ENCODE measurements at regions not wholly inside any gene's neighbourhood (a gene's known extent, or its start where the extent isn't known, plus 50 kb on each side); places are given as distances from the start of the nearest gene placed in this dataset.
"Not testable (repeated sequence)": the region's sequence is repeated elsewhere in the genome, so short reads cannot be mapped to it uniquely, and the experiment has no call there.

- Histone ChIP-seq H3K9ac (ENCODE audit: low read depth, low read length) (no peak overlapping the region), H3K36me3 (ENCODE audit: insufficient read depth, low read length) (no peaks in the 10 kb centered on the region), H3K9me3 (ENCODE audit: control insufficient read depth, insufficient read depth, low read length) (0 out of 2 replicates have a peak, but pooled peaks cover 2% of the 10 kb centered on the region), H3K4me1 (ENCODE audit: insufficient read depth, low read length) (no peaks in the 10 kb centered on the region)
Measured at GRCh38 chr11:92168936-92169335, 55.7 kb upstream of the FAT3 start.

- Histone ChIP-seq H3K36me3 (ENCODE audit: insufficient read depth, low read length) (no peaks in the 10 kb centered on the region), H3K4me1 (ENCODE audit: insufficient read depth, low read length) (no peaks in the 10 kb centered on the region), H3K9me3 (ENCODE audit: control insufficient read depth, insufficient read depth, low read length) (0 out of 2 replicates have a peak, but pooled peaks cover 2% of the 10 kb centered on the region), H3K9ac (ENCODE audit: low read depth, low read length) (no peak overlapping the region)
Measured at GRCh38 chr11:92167571-92167970, 57.0 kb upstream of the FAT3 start.

DNA sequence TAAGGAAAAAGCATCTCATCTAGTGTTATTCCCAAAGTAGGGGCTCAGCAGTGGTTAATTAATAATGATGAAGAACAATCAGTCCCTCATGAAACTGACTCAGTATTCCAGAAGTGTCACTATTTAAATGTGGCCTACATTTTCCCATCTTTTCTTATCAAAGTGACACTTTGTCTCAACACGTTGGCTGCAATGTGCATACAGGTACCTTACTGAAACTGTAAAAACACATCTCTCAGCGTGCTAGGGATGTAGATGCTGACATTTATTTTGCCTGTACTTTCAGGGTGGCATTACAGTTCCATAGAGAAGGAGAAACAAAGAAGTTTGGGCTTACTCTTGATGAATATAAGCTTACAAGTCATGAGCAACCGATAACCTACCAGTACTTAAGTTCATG, 58.3 kb upstream of the FAT3 start:
- Histone ChIP-seq H3K9me3 (ENCODE audit: control insufficient read depth, insufficient read depth, low read length) (0 out of 2 replicates have a peak, but pooled peaks cover 2% of the 10 kb centered on the region), H3K9ac (ENCODE audit: low read depth, low read length) (no peak overlapping the region), H3K36me3 (ENCODE audit: insufficient read depth, low read length) (no peaks in the 10 kb centered on the region), H3K4me1 (ENCODE audit: insufficient read depth, low read length) (no peaks in the 10 kb centered on the region)

- no peak overlapping the region for H3K9ac ChIP-seq (ENCODE audit: low read depth, low read length)
- H3K4me1 ChIP-seq (ENCODE audit: insufficient read depth, low read length), result no peaks in the 10 kb centered on the region
- 0 out of 2 replicates have a peak, but pooled peaks cover 2% of the 10 kb centered on the region for H3K9me3 ChIP-seq (ENCODE audit: control insufficient read depth, insufficient read depth, low read length)
- no peaks in the 10 kb centered on the region for H3K36me3 ChIP-seq (ENCODE audit: insufficient read depth, low read length)
Measured at GRCh38 chr11:92163879-92164278, 60.7 kb upstream of the FAT3 start.

GRCh38 chr11:92162776-92163175, 61.8 kb upstream of the FAT3 start:
- Histone ChIP-seq H3K9ac (ENCODE audit: low read depth, low read length) (no peak overlapping the region), H3K4me1 (ENCODE audit: insufficient read depth, low read length) (no peaks in the 10 kb centered on the region), H3K36me3 (ENCODE audit: insufficient read depth, low read length) (no peaks in the 10 kb centered on the region), H3K9me3 (ENCODE audit: control insufficient read depth, insufficient read depth, low read length) (no peaks in the 10 kb centered on the region)

- Histone ChIP-seq H3K36me3 (ENCODE audit: insufficient read depth, low read length) (no peaks in the 10 kb centered on the region), H3K4me1 (ENCODE audit: insufficient read depth, low read length) (no peaks in the 10 kb centered on the region), H3K9me3 (ENCODE audit: control insufficient read depth, insufficient read depth, low read length) (0 out of 2 replicates have a peak, but pooled peaks cover 4% of the 10 kb centered on the region), H3K9ac (ENCODE audit: low read depth, low read length) (no peak overlapping the region)
Measured at GRCh38 chr11:92159931-92160330, 64.7 kb upstream of the FAT3 start.

- not testable (repeated sequence) for H3K4me1 ChIP-seq (ENCODE audit: insufficient read depth, low read length); H3K9ac ChIP-seq (ENCODE audit: low read depth, low read length); H3K9me3 ChIP-seq (ENCODE audit: control insufficient read depth, insufficient read depth, low read length); H3K36me3 ChIP-seq (ENCODE audit: insufficient read depth, low read length)
Measured at GRCh38 chr11:92157390-92157789, 67.2 kb upstream of the FAT3 start.

DNA sequence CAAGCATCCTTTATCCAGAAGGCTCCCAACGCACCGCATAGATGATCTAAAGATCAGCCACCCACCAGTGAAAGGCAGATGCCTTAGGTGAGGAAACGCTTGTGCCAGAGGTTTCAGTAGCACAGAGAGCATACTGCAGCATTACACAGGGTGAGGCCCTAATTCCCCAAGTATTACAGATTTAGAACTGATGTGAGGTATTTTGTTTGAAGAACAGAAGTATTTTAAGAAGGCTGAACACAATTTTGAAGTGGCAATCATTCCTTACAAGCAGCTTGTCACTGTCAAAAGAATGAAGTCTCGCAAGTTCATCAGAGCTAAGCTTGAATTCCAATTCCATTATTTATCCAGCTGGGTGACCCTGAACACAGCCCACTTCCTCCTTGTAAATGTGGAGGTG, 70.0 kb upstream of the FAT3 start:
- H3K36me3 ChIP-seq (ENCODE audit: insufficient read depth, low read length), result no peaks in the 10 kb centered on the region
- no peak overlapping the region for H3K9ac ChIP-seq (ENCODE audit: low read depth, low read length)
- 0 out of 2 replicates have a peak, but pooled peaks cover 4% of the 10 kb centered on the region for H3K9me3 ChIP-seq (ENCODE audit: control insufficient read depth, insufficient read depth, low read length)
- H3K4me1 ChIP-seq (ENCODE audit: insufficient read depth, low read length), result peaks cover 4% of the 10 kb centered on the region; the same call in 1 of the 2 replicates

GRCh38 chr11:92154110-92154509, 70.5 kb upstream of the FAT3 start:
- Histone ChIP-seq H3K9ac (ENCODE audit: low read depth, low read length) (no peak overlapping the region), H3K9me3 (ENCODE audit: control insufficient read depth, insufficient read depth, low read length) (0 out of 2 replicates have a peak, but pooled peaks cover 4% of the 10 kb centered on the region), H3K4me1 (ENCODE audit: insufficient read depth, low read length) (peaks cover 4% of the 10 kb centered on the region; the same call in 1 of the 2 replicates), H3K36me3 (ENCODE audit: insufficient read depth, low read length) (no peaks in the 10 kb centered on the region)

- Histone ChIP-seq H3K9ac (ENCODE audit: low read depth, low read length) (no peak overlapping the region), H3K4me1 (ENCODE audit: insufficient read depth, low read length) (peaks cover 4% of the 10 kb centered on the region; the same call in 1 of the 2 replicates), H3K36me3 (ENCODE audit: insufficient read depth, low read length) (no peaks in the 10 kb centered on the region), H3K9me3 (ENCODE audit: control insufficient read depth, insufficient read depth, low read length) (0 out of 2 replicates have a peak, but pooled peaks cover 4% of the 10 kb centered on the region)
Measured at GRCh38 chr11:92153542-92153941, 71.1 kb upstream of the FAT3 start.

GRCh38 chr11:92152245-92152644, 72.4 kb upstream of the FAT3 start:
- Histone ChIP-seq H3K9me3 (ENCODE audit: control insufficient read depth, insufficient read depth, low read length) (0 out of 2 replicates have a peak, but pooled peaks cover 4% of the 10 kb centered on the region), H3K36me3 (ENCODE audit: insufficient read depth, low read length) (no peaks in the 10 kb centered on the region), H3K9ac (ENCODE audit: low read depth, low read length) (no peak overlapping the region; the same call in 1 of the 2 replicates), H3K4me1 (ENCODE audit: insufficient read depth, low read length) (peaks cover 4% of the 10 kb centered on the region; the same call in 1 of the 2 replicates)

- H3K9me3 ChIP-seq (ENCODE audit: control insufficient read depth, insufficient read depth, low read length), result no peaks in the 10 kb centered on the region
- peaks cover 4% of the 10 kb centered on the region; the same call in 1 of the 2 replicates for H3K4me1 ChIP-seq (ENCODE audit: insufficient read depth, low read length)
- H3K9ac ChIP-seq (ENCODE audit: low read depth, low read length), result no peak overlapping the region
- no peaks in the 10 kb centered on the region for H3K36me3 ChIP-seq (ENCODE audit: insufficient read depth, low read length)
Measured at GRCh38 chr11:92149996-92150395, 74.6 kb upstream of the FAT3 start.

DNA sequence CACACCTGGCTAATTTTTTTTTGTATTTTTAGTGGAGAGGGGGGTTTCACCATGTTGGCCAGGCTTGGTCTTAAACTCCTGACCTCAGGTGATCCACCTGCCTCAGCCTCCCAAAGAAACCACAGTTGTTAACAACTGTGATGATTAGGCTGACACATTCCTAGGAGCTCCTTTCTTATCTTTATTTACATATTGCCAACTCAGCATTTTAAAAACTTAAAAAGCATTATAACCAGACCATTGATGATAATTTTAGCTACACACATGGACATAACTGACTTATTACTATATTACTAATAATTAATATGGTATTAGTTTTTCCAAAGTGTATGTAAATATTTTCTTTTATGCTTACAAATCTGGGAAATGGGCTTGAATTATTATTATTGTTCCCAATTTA, 82.9 kb upstream of the FAT3 start:
- Histone ChIP-seq H3K9ac (ENCODE audit: low read depth, low read length) (no peak overlapping the region), H3K36me3 (ENCODE audit: insufficient read depth, low read length) (no peaks in the 10 kb centered on the region), H3K4me1 (ENCODE audit: insufficient read depth, low read length) (no peaks in the 10 kb centered on the region), H3K9me3 (ENCODE audit: control insufficient read depth, insufficient read depth, low read length) (no peaks in the 10 kb centered on the region)

GRCh38 chr11:92141159-92141558, 83.5 kb upstream of the FAT3 start:
- Histone ChIP-seq H3K9ac (ENCODE audit: low read depth, low read length) (no peak overlapping the region), H3K9me3 (ENCODE audit: control insufficient read depth, insufficient read depth, low read length) (no peaks in the 10 kb centered on the region), H3K36me3 (ENCODE audit: insufficient read depth, low read length) (no peaks in the 10 kb centered on the region), H3K4me1 (ENCODE audit: insufficient read depth, low read length) (no peaks in the 10 kb centered on the region)

DNA sequence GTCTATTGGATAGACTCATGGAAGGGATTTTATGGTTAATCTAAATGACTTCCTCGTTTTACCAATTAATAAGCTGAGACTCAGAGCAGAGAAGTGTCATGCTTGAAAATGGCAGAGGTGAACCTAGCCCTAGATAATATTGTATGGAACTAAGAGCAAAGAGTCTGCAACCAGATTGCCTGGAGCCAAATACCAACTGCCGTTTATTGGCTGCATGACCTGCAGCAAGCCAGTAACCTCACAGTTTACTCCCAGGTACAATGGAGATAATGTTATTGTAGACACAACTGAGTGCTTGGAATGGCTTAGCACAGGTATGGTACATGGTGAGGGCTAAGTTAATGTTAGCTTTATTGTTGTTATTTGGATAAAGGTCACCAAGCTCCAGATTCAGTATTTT, 84.6 kb upstream of the FAT3 start:
- Histone ChIP-seq H3K36me3 (ENCODE audit: insufficient read depth, low read length) (no peaks in the 10 kb centered on the region), H3K9ac (ENCODE audit: low read depth, low read length) (no peak overlapping the region), H3K4me1 (ENCODE audit: insufficient read depth, low read length) (no peaks in the 10 kb centered on the region), H3K9me3 (ENCODE audit: control insufficient read depth, insufficient read depth, low read length) (no peaks in the 10 kb centered on the region)

DNA sequence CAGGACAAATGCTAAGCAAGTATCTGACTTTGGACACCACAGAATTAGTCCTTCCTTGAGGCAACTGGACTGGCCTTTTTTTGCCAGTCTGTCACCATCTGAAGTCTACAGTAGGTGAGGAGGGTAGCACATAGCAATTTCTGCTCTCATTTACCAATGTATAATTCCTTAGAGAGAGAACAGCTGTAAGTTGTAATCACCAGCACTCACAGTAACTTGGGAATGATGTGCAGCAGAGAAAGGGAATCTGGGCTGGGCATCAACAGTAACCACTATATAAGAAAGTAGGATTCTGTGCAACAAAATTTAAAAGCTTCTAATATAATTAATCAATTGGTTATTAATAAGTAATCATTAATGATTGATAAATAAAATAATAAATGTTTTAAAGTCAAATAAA, 86.3 kb upstream of the FAT3 start:
- no peak overlapping the region for H3K9ac ChIP-seq (ENCODE audit: low read depth, low read length)
- no peaks in the 10 kb centered on the region for H3K9me3 ChIP-seq (ENCODE audit: control insufficient read depth, insufficient read depth, low read length)
- no peaks in the 10 kb centered on the region for H3K4me1 ChIP-seq (ENCODE audit: insufficient read depth, low read length)
- no peaks in the 10 kb centered on the region for H3K36me3 ChIP-seq (ENCODE audit: insufficient read depth, low read length)

Data from ES-I3 (cell line).